Smooth muscle cell (in vitro differentiated cells): ENCODE measurements at regions not wholly inside any gene's neighbourhood (a gene's known extent, or its start where the extent isn't known, plus 50 kb on each side); places are given as distances from the start of the nearest gene placed in this dataset.

Source experiments
- DNase-seq: peaks from one replicate; lab custom pipeline; 2025; ENCODE audit not compliant: unreplicated experiment; lab: John Stamatoyannopoulos, UW
- H2AFZ ChIP-seq: fragments of 200-600 bp; sonication (generic); 2 replicates; pipeline ENCODE4 v1.6.0; 2016; ENCODE audit warnings: antibody characterized with exemption, low read depth, mild to moderate bottlenecking
- H3F3A ChIP-seq: fragments of 200-600 bp; sonication (generic); 2 replicates; pipeline ENCODE4 v1.6.0; 2017; ENCODE audit warnings: antibody characterized with exemption, low read depth
- H3K27ac ChIP-seq: fragments of 200-600 bp; sonication (generic); 2 replicates; pipeline ENCODE4 v1.5.1; 2016; ENCODE audit warnings: low read depth, mild to moderate bottlenecking
- H3K27me3 ChIP-seq: fragments of 200-600 bp; sonication (generic); 2 replicates; pipeline ENCODE4 v1.6.1; 2016; ENCODE audit warnings: low read depth, mild to moderate bottlenecking
- H3K36me3 ChIP-seq: fragments of 200-600 bp; sonication (generic); 2 replicates; pipeline ENCODE4 v1.5.1; 2016; ENCODE audit warnings: low read depth
- H3K4me1 ChIP-seq: fragments of 200-600 bp; sonication (generic); 2 replicates; pipeline ENCODE4 v1.5.1; 2016; ENCODE audit warnings: low read depth
- H3K4me2 ChIP-seq: fragments of 200-600 bp; sonication (generic); 2 replicates; pipeline ENCODE4 v1.6.0; 2016; ENCODE audit warnings: mild to moderate bottlenecking
- H3K4me3 ChIP-seq: fragments of 200-600 bp; sonication (generic); 2 replicates; pipeline ENCODE4 v1.5.1; 2016; ENCODE audit warnings: mild to moderate bottlenecking
- H3K79me2 ChIP-seq: fragments of 200-600 bp; sonication (generic); 2 replicates; pipeline ENCODE4 v1.6.0; 2016; ENCODE audit warnings: low read depth, mild to moderate bottlenecking
- H3K9ac ChIP-seq: fragments of 200-600 bp; sonication (generic); 2 replicates; pipeline ENCODE4 v1.6.0; 2016; ENCODE audit warnings: low read depth
- H3K9me3 ChIP-seq: fragments of 200-600 bp; sonication (generic); replicated peaks from 2 replicates; pipeline ENCODE4 v1.5.1; 2016; ENCODE audit warnings: low read depth
- H4K20me1 ChIP-seq: fragments of 200-600 bp; sonication (generic); 2 replicates; pipeline ENCODE4 v1.6.0; 2016; ENCODE audit warnings: low read depth
- CTCF ChIP-seq: fragments of 200-600 bp; sonication (generic); IDR thresholded peaks from 2 replicates; pipeline ENCODE4 v1.5.1; 2017; ENCODE audit warnings: borderline replicate concordance, mild to moderate bottlenecking, antibody characterized with exemption; ENCODE audit not compliant: insufficient read depth, poor library complexity, severe bottlenecking
- WGBS: methylation state at CpG from one replicate; pipeline ENCODE4 v1.1.7; 2016; ENCODE audit warnings: low lambda C conversion rate; 5-methylcytosine and 5-hydroxymethylcytosine counted together

DNA sequence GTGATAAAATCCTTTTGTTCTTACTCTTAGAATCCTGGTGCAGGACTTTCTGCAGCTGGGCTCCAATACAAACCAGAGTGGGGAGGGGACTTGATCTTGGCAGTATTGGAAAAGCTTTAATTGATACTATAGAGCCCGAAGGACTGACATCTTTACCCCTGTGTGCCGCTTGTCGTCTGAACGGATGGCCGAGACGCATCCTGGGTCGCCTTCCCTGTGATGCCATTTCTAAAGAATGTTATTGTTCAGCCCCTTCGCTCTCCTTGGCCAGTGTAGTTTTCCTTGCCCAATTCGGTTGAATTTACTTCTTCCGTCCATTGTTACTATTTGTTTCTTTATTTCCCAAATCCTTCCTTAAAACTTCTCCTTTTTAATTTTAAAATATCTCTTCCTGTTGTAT lies 80.9 kb downstream of the CLDN34 start:
- peaks cover 3% of the 10 kb centered on the region for H3K4me1 ChIP-seq
- no peaks in the 10 kb centered on the region for H3K36me3 ChIP-seq
- no peak overlapping the region for H2AFZ ChIP-seq
- no peak overlapping the region for H3K27ac ChIP-seq
- H3K27me3 ChIP-seq = no peaks in the 10 kb centered on the region
- 53% methylated on average over 10 of the region's 10 CpGs for WGBS
- no peak overlapping the region for H3K9ac ChIP-seq
- no peaks in the 10 kb centered on the region for H3K79me2 ChIP-seq
- TF ChIP-seq CTCF = no peak
- H4K20me1 ChIP-seq = peaks cover 45% of the 10 kb centered on the region
- no peak overlapping the region for H3K4me2 ChIP-seq
- DNase-seq = no peak
- H3K4me3 ChIP-seq = no peak overlapping the region
- no peaks in the 10 kb centered on the region for H3F3A ChIP-seq
- no peaks in the 10 kb centered on the region for H3K9me3 ChIP-seq

- peaks cover 3% of the 10 kb centered on the region for H3K4me1 ChIP-seq
- H4K20me1 ChIP-seq = peaks cover 42% of the 10 kb centered on the region
- H3F3A ChIP-seq = no peaks in the 10 kb centered on the region
- TF ChIP-seq CTCF = no peak
- no peak overlapping the region for H3K4me3 ChIP-seq
- WGBS = 82% methylated on average over 8 of the region's 8 CpGs
- no peaks in the 10 kb centered on the region for H3K9me3 ChIP-seq
- no peak overlapping the region for H2AFZ ChIP-seq
- no peaks in the 10 kb centered on the region for H3K27me3 ChIP-seq
- peak overlapping the region; percentile 35 for H3K27ac ChIP-seq
- H3K36me3 ChIP-seq = no peaks in the 10 kb centered on the region
- no peak overlapping the region for H3K4me2 ChIP-seq
- H3K9ac ChIP-seq = no peak overlapping the region
- DNase-seq = no peak
- H3K79me2 ChIP-seq = no peaks in the 10 kb centered on the region
These were observed 81.5 kb downstream of the CLDN34 start for GRCh38 chrX:10048707-10049106.

GRCh38 chrX:10049236-10049635 lies 82.1 kb downstream of the CLDN34 start:
- peaks cover 39% of the 10 kb centered on the region for H4K20me1 ChIP-seq
- peaks cover 3% of the 10 kb centered on the region for H3K4me1 ChIP-seq
- H3K36me3 ChIP-seq = no peaks in the 10 kb centered on the region
- H3K9ac ChIP-seq = no peak overlapping the region
- 75% methylated on average over 3 of the region's 3 CpGs for WGBS
- no peak overlapping the region for H3K4me3 ChIP-seq
- DNase-seq = no peak
- H3K9me3 ChIP-seq = no peaks in the 10 kb centered on the region
- no peaks in the 10 kb centered on the region for H3K27me3 ChIP-seq
- H2AFZ ChIP-seq = no peak overlapping the region
- TF ChIP-seq CTCF = no peak
- H3K4me2 ChIP-seq = no peak overlapping the region
- H3F3A ChIP-seq = no peaks in the 10 kb centered on the region
- no peaks in the 10 kb centered on the region for H3K79me2 ChIP-seq
- no peak overlapping the region for H3K27ac ChIP-seq

- peaks cover 31% of the 10 kb centered on the region for H4K20me1 ChIP-seq
- no peak overlapping the region for H3K4me3 ChIP-seq
- peaks cover 3% of the 10 kb centered on the region for H3K4me1 ChIP-seq
- no peaks in the 10 kb centered on the region for H3F3A ChIP-seq
- no peak overlapping the region for H3K9ac ChIP-seq
- WGBS = 64% methylated on average over 5 of the region's 5 CpGs
- H3K9me3 ChIP-seq = no peaks in the 10 kb centered on the region
- no peaks in the 10 kb centered on the region for H3K36me3 ChIP-seq
- no peak overlapping the region for H2AFZ ChIP-seq
- DNase-seq = no peak
- TF ChIP-seq CTCF = no peak
- H3K4me2 ChIP-seq = no peak overlapping the region
- no peak overlapping the region for H3K27ac ChIP-seq
- no peaks in the 10 kb centered on the region for H3K27me3 ChIP-seq
- no peaks in the 10 kb centered on the region for H3K79me2 ChIP-seq
These were observed 83.3 kb downstream of the CLDN34 start for GRCh38 chrX:10050481-10050880.
